GM18909 (cell line): ENCODE measurements at regions not wholly inside any gene's neighbourhood (a gene's known extent, or its start where the extent isn't known, plus 50 kb on each side); places are given as distances from the start of the nearest gene placed in this dataset.

ENCODE experiments used
- ATAC-seq: cut with Tn5 transposase; IDR thresholded peaks from one replicate; pipeline ENCODE4 v1.9.1; 2021; ENCODE audit warnings: mild to moderate bottlenecking; ENCODE audit not compliant: unreplicated experiment, poor library complexity

- no peak for ATAC-seq
Measured at GRCh38 chr9:120151149-120151548, 428.8 kb downstream of the CDK5RAP2 start.

GRCh38 chr9:120138955-120139354 lies 441.0 kb downstream of the CDK5RAP2 start:
- no peak for ATAC-seq

- no peak for ATAC-seq
Measured at GRCh38 chr9:120137186-120137840, 442.7 kb downstream of the CDK5RAP2 start.

GRCh38 chr9:120136696-120137095 lies 443.3 kb downstream of the CDK5RAP2 start:
- no peak for ATAC-seq

- ATAC-seq: no peak
Measured at GRCh38 chr9:120117081-120117480, 462.9 kb downstream of the CDK5RAP2 start.

- no peak for ATAC-seq
Measured at GRCh38 chr9:120110520-120110919, 469.4 kb downstream of the CDK5RAP2 start.

GRCh38 chr9:120109242-120109641 lies 470.7 kb downstream of the CDK5RAP2 start:
- no peak for ATAC-seq

GRCh38 chr9:120107138-120107537 lies 472.8 kb downstream of the CDK5RAP2 start:
- no peak for ATAC-seq

GRCh38 chr9:120104771-120105170 lies 475.2 kb downstream of the CDK5RAP2 start:
- no peak for ATAC-seq

GRCh38 chr9:120100595-120100994 lies 479.4 kb downstream of the CDK5RAP2 start:
- ATAC-seq: no peak

- no peak for ATAC-seq
Measured at GRCh38 chr9:120099065-120099464, 480.9 kb downstream of the CDK5RAP2 start.

GRCh38 chr9:120098584-120098983 lies 481.4 kb downstream of the CDK5RAP2 start:
- no peak for ATAC-seq

GRCh38 chr9:120091206-120091605 lies 488.8 kb downstream of the CDK5RAP2 start:
- ATAC-seq: no peak

GRCh38 chr9:120080849-120081248 lies 499.1 kb downstream of the CDK5RAP2 start:
- ATAC-seq: no peak

- ATAC-seq: no peak
Measured at GRCh38 chr9:120078112-120078511, 501.9 kb downstream of the CDK5RAP2 start.

GRCh38 chr9:120071760-120072159 lies 508.2 kb downstream of the CDK5RAP2 start:
- no peak for ATAC-seq

GRCh38 chr9:120066315-120066714 lies 513.7 kb downstream of the CDK5RAP2 start:
- no peak for ATAC-seq

GRCh38 chr9:120065151-120065550 lies 514.8 kb downstream of the CDK5RAP2 start:
- ATAC-seq: no peak

GRCh38 chr9:120045011-120045410 lies 535.0 kb downstream of the CDK5RAP2 start:
- ATAC-seq: no peak

GRCh38 chr9:120043448-120043847 lies 536.5 kb downstream of the CDK5RAP2 start:
- no peak for ATAC-seq

- ATAC-seq: no peak
Measured at GRCh38 chr9:120040896-120041295, 539.1 kb downstream of the CDK5RAP2 start.

GRCh38 chr9:120038342-120038741 lies 541.6 kb downstream of the CDK5RAP2 start:
- ATAC-seq: no peak

GRCh38 chr9:120032639-120033038 lies 547.3 kb downstream of the CDK5RAP2 start:
- ATAC-seq: no peak
